HepG2 (cell line): ENCODE measurements at regions not wholly inside any gene's neighbourhood (a gene's known extent, or its start where the extent isn't known, plus 50 kb on each side); places are given as distances from the start of the nearest gene placed in this dataset.

ENCODE experiments used
- FOXA3 ChIP-seq: IDR thresholded peaks from 2 replicates; pipeline ENCODE4 v1.6.1; 2016; ENCODE audit warnings: missing genetic modification reagents, missing compliant biosample characterization
- HDAC6 ChIP-seq: fragments of 200-600 bp; sonication (generic); IDR thresholded peaks from 2 replicates; pipeline ENCODE4 v1.7.0; 2017; ENCODE audit warnings: mild to moderate bottlenecking, antibody characterized with exemption, low read length, low read depth
- MAFG ChIP-seq: sonication (generic); formaldehyde crosslinking; IDR thresholded peaks from 2 replicates; pipeline ENCODE4 v1.5.1; 2020; ENCODE audit warnings: mild to moderate bottlenecking, missing genetic modification reagents
- POLR2AphosphoS5 ChIP-seq: IDR thresholded peaks from 2 replicates; pipeline ENCODE4 v1.6.1; 2012; ENCODE audit warnings: low read depth, low read length
- PTBP1 ChIP-seq: fragments of 200-400 bp; formaldehyde crosslinking; IDR thresholded peaks from 2 replicates; pipeline ENCODE4 v1.6.1; 2018; ENCODE audit warnings: low read length, low read depth; ENCODE audit not compliant: poor library complexity, severe bottlenecking
- ZFAT ChIP-seq: sonication (generic); formaldehyde crosslinking; conservative IDR thresholded peaks from 2 replicates; pipeline ENCODE4 v1.8.1; 2023; ENCODE audit warnings: missing genetic modification reagents, inconsistent platforms

DNA sequence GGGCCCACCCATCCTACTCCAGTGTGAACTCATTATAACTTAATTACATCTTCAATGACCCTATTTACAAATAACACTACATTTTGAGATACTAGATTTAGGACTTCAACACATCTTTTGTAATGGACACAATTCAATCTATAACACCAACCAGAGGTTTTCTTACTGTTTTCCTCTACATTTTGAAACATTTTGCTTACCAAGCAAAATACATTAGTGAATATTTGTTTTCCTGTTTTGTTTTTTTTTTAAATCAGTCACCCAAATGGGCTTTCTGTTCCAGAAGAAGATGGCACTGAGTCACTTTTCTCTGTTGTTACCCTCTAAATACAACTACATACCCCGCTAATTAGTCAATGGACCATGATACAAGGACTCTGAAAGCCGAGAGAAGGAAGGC lies 69.2 kb upstream of the PRNP start:
- TF ChIP-seq POLR2AphosphoS5 (no peak), HDAC6 (no peak), MAFG (no peak), ZFAT (CRISPR knock-in tag) (no peak), FOXA3 (CRISPR knock-in tag) (no peak), PTBP1 (no peak)
